ENCODE measurements at regions not wholly inside any gene's neighbourhood (a gene's known extent, or its start where the extent isn't known, plus 50 kb on each side); places are given as distances from the start of the nearest gene placed in this dataset.

DNA sequence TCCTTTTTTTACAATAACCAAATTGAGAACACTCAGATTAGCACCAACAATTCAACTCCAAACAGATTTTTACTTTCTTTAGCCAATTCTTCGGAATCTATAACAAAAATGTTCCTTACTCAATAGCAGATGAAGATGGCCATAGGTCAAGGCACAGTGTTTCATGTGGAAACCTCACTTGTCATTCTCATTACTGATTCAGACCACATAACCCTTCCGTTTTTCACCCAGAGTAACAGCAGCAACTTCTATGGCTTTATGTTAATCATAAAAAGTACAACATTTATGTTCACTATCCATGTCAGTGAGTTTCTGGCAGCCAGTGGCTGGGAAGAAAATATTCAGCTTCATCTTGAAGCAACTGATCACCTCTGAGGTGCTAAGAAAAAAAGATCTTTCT is 358.3 kb upstream of the TECRL start:
- no CpG with 5 or more reads among the region's 2 CpGs for WGBS, 2 experiments (ENCODE audit: extremely low coverage in 2 of 2, insufficient read length in 1 of 2)
- in situ Hi-C loops (cut with MboI; ENCODE audit: low sequenced_read_pairs) = no loop called here
- TF ChIP-seq RCOR1 (IDR thresholded peaks at IDR 0.05; ENCODE audit: insufficient replicate concordance, low read length) (no peak), BHLHE40 (IDR thresholded peaks at IDR 0.05; ENCODE audit: low read depth, low read length) (no peak)
- H4K5ac ChIP-seq (ENCODE audit: low read depth, low read length) = no peak overlapping the region
- H2AK5ac ChIP-seq (ENCODE audit: low read depth, low read length) = no peak overlapping the region
- ChIA-PET POLR2A (ENCODE audit: unreplicated experiment) (no interaction called here), CTCF (no interaction called here)
- no peak overlapping the region for H2BK20ac ChIP-seq (ENCODE audit: low read depth, low read length)
- H3K4me3 ChIP-seq (ENCODE audit: insufficient read depth, low read depth, low read length) = no peak overlapping the region
- no peaks in the 10 kb centered on the region for H3K9me3 ChIP-seq (ENCODE audit: control insufficient read depth, insufficient read depth, low read length)
- H3K4ac ChIP-seq (ENCODE audit: low read depth, low read length) = no peak overlapping the region
- dilution Hi-C loops (cut with HindIII; ENCODE audit: low sequenced_read_pairs, unreplicated experiment) = no loop called here
- no peak overlapping the region for H4K8ac ChIP-seq (ENCODE audit: low read depth in 2 of 2, low read length in 2 of 2)
- no peak overlapping the region for H3K14ac ChIP-seq (replicated peaks; ENCODE audit: low read depth, low read length)
- H3K23ac ChIP-seq (ENCODE audit: low read depth, low read length) = no peak overlapping the region
- H3K79me1 ChIP-seq (ENCODE audit: low read depth in 1 of 2, low read length in 2 of 2) = no peaks in the 10 kb centered on the region
- no peak overlapping the region for H2BK120ac ChIP-seq (ENCODE audit: low read depth, low read length)
- H3K18ac ChIP-seq (ENCODE audit: low read depth, low read length) = no peak overlapping the region
- no peak overlapping the region for H2AFZ ChIP-seq (replicated peaks; ENCODE audit: low read length, poor library complexity)
- no peak overlapping the region for H3K56ac ChIP-seq (ENCODE audit: extremely low read depth, insufficient read depth, low read length)
- no peak for ATAC-seq (ENCODE audit: low read depth)
- no peak overlapping the region for H3K27ac ChIP-seq (ENCODE audit: insufficient read depth, low read length)
- no peak overlapping the region for H2AK9ac ChIP-seq (replicated peaks; ENCODE audit: low read depth, low read length, poor library complexity)
- H3K27me3 ChIP-seq (ENCODE audit: control insufficient read depth, insufficient read depth, low read length) = no peaks in the 10 kb centered on the region
- H4K91ac ChIP-seq (ENCODE audit: insufficient read depth, low read depth, low read length) = no peak overlapping the region
- H3K4me1 ChIP-seq (ENCODE audit: control insufficient read depth, insufficient read depth, low read length) = no peaks in the 10 kb centered on the region
- H2BK5ac ChIP-seq (ENCODE audit: low read depth, low read length, poor library complexity, severe bottlenecking) = no peak overlapping the region
- no peak overlapping the region for H3K9ac ChIP-seq (ENCODE audit: low read depth, low read length)
- no peak for DNase-seq
- intact Hi-C loops (cut with micrococcal nuclease) = no loop called here
- no peak overlapping the region for H2BK15ac ChIP-seq (ENCODE audit: low read depth, low read length)
- BruUV-seq (replicated peaks) = no TSS peak
- H4K20me1 ChIP-seq (ENCODE audit: insufficient read depth, low read length) = no peaks in the 10 kb centered on the region
- no peak overlapping the region for H3K4me2 ChIP-seq (ENCODE audit: low read depth, low read length)
- H3K9me1 ChIP-seq (ENCODE audit: insufficient read depth, low read length) = no peaks in the 10 kb centered on the region
- no peaks in the 10 kb centered on the region for H3K36me3 ChIP-seq (ENCODE audit: control insufficient read depth, insufficient read depth, low read length)

All from IMR-90 (cell line).